Activated T-helper 9 cell treated with anti-CD3 and anti-CD28 coated beads, Interleukin-2, amount 50 U/mL, for 16 hours (primary cell): ENCODE measurements at regions not wholly inside any gene's neighbourhood (a gene's known extent, or its start where the extent isn't known, plus 50 kb on each side); places are given as distances from the start of the nearest gene placed in this dataset.

ENCODE experiments used
- DNase-seq: peaks from one replicate; pipeline ENCODE4 v3.0.0-alpha.2; 2020; ENCODE audit warnings: low read depth

DNA sequence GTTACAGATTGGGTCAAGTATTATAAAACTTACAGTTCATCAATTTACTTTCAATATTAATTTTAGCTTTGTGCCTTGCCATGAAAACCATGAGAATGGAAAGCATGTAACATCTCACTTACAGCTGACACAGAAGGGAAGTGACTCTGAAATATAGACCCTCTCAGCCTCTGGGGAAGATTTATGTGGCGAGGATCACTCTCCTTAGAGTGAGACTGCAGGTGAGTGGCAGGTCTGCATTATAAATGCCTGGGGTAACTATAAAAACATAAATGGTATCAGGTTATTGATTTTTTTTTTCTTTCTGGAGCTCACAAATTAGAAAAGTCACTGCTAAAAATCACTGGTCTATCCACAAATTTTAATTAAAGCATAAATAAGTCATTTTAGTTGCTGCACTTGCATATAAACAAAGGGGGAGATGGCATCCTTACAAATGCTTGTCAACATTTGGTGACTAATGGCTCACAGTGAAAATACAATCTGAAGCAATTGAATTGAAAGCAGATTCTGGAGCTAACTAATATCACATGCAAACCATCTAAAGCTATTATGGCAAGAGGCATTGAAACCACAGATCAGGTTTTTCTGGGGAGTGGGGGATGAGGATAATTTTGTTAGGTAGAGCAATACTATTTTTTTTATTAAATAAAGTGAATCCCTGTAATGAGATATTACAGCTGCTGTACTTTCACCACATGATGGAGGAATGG is 200.9 kb downstream of the TM2D1 start:
- no peak for DNase-seq

DNA sequence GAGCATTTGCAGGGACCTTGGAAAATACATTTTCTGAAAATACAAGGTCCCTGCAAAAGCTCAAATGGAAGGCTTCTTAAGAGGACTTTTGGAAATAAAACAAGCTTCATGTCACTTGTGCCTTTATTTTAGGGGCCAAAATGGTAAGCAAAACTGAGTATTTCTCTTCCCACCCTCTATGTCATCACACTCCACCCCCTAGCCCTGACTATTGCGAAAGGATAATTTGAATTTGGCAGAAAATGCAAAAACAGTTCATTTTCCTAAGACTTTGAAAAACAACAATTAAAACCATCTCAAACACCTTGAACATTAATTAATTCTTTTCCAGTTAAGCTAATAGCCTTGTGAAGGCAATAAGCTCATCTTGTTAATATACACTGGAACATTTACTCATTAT is 201.7 kb downstream of the TM2D1 start:
- DNase-seq: no peak

DNA sequence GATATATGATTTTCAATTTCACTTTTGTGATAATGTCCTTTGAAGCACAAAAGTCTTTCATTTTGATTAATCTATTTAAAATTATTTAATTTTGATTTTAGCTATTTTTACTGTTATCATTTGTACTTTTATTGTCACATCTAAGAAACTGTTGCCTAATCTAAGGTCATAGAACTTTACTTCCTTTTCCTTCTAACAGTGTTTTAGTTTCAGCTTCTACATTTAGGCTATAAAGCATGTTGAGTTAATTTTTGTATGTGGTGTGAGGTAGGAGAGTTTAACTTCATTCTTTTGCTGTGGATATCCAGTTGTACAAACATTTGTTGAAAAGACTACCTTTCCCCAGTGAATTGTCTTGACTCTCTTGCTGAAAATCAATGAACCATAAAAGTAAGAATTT is 204.5 kb downstream of the TM2D1 start:
- no peak for DNase-seq

DNA sequence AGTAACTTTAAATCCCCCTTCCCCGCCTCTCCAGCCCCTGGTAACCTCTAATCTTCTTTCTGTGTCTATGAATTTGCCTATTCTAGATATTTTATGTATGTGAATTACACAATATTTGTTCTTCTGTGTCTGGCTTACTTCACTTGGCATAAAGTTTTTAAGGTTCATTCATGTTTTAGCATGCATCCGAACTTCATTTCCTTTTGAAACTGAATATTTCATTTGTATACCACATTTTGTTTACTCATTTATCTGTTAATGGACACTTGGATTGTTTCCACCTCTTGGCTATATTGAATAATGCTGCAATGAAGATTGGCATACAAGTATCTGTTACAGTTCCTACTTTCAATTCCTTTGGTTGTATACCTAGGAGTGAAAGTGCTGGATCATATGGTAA is 205.3 kb downstream of the TM2D1 start:
- DNase-seq: no peak

DNA sequence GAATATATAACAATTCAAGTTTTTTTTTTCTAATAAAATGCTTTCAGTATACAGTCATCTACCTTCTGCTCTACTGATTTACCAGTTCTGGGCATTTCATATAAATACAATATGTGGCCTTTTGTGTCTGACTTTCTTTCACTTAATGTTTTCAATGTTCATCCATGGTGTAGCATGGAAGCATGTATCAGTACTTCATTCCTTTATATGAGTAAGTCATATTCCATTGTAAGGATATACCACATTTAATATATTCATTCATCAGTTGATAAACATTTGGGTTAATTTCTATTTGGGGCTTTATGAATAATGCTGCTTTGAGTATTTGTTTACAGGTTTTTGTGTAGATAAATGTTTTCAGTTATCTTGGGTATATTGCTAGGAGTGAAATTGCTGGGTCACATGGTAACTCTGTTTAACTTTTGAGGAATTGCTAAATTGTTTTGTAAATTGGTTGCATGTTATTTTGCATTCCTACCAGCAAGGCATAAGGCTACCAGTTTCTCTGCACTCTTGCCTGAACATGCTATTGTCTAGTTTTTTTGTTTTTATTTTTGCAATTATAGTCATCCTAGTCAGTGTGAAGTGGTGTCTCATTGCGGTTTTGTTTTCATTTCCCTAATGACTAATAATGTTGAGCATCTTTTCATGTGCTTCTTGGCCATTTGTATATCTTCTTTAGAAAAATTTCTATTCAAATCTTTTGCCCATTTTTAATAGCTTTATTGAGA is 206.1 kb downstream of the TM2D1 start:
- DNase-seq: no peak

DNA sequence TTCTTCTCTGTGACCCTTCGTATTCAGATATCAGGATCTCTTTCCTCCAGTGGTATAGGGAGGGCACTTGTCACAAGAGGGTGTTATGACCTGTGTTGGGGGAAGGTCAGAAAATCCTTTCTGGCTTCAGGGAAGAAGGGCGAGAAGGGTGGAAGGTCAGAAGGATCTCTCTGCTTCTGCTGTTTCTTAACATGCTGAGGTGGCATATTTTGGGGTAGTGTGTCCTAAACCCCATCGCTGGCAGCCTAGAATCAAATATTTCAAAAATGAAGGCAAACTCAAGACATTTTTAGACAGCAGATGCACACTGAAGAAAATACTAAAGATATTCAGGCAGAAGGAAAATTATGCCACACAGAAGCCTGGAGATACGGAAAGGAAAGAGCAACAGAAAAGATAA is 207.6 kb downstream of the TM2D1 start:
- no peak for DNase-seq

DNA sequence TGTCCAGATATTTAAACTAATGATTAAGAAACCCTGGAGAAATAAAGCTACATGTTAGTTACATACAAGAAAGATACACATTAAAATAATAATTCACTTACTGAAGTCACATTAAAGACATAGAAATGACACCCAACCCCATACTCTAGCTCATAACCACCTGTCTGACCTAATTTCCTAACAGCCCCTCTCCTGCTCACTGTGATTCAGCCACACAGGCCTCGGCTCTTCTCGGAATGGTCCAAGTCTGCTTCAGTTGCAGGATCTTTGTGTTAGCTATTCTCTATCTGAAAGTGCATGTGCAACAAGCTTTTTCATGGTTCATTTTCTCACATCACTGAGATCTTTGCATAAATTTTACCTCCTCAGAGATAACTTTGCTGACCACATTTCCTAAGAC is 209.8 kb downstream of the TM2D1 start:
- DNase-seq: no peak
